Activated naive CD8-positive, alpha-beta T cell treated with anti-CD3 and anti-CD28 coated beads, Interleukin-2, amount 50 U/mL, for 24 hours (primary cell): ENCODE measurements at regions not wholly inside any gene's neighbourhood (a gene's known extent, or its start where the extent isn't known, plus 50 kb on each side); places are given as distances from the start of the nearest gene placed in this dataset.
"Not testable (repeated sequence)": the region's sequence is repeated elsewhere in the genome, so short reads cannot be mapped to it uniquely, and the experiment has no call there.

Source experiments
- ATAC-seq: fragments of 150-1000 bp; cut with Tn5 transposase; one replicate; pipeline ENCODE4 v1.10.0; 2021
- DNase-seq: peaks from one replicate; pipeline ENCODE4 v3.0.0; 2021
- H3K27ac Mint-ChIP-seq: one replicate; pipeline ENCODE4 v1.8.0; 2021; ENCODE audit warnings: mild to moderate bottlenecking, mixed read lengths
- H3K27me3 Mint-ChIP-seq: one replicate; pipeline ENCODE4 v1.8.0; 2021; ENCODE audit warnings: mixed read lengths
- H3K36me3 Mint-ChIP-seq: one replicate; pipeline ENCODE4 v1.8.0; 2021; ENCODE audit warnings: low read depth, mixed read lengths
- H3K4me1 Mint-ChIP-seq: one replicate; pipeline ENCODE4 v1.8.0; 2021; ENCODE audit warnings: mixed read lengths
- H3K4me3 Mint-ChIP-seq: one replicate; pipeline ENCODE4 v1.8.0; 2021; ENCODE audit warnings: mild to moderate bottlenecking, moderate library complexity, mixed read lengths
- H3K9me3 Mint-ChIP-seq: one replicate; pipeline ENCODE4 v1.8.0; 2021; ENCODE audit warnings: mixed read lengths

GRCh38 chr19:34067861-34068271 lies 104.4 kb upstream of the LSM14A start:
- H3K27me3 Mint-ChIP-seq = peaks cover 23% of the 10 kb centered on the region
- no peak overlapping the region for H3K27ac Mint-ChIP-seq
- H3K36me3 Mint-ChIP-seq = no peaks in the 10 kb centered on the region
- DNase-seq (no peak), ATAC-seq (no peak)
- H3K4me1 Mint-ChIP-seq = no peaks in the 10 kb centered on the region
- H3K4me3 Mint-ChIP-seq = no peak overlapping the region
- H3K9me3 Mint-ChIP-seq = no peaks in the 10 kb centered on the region

DNA sequence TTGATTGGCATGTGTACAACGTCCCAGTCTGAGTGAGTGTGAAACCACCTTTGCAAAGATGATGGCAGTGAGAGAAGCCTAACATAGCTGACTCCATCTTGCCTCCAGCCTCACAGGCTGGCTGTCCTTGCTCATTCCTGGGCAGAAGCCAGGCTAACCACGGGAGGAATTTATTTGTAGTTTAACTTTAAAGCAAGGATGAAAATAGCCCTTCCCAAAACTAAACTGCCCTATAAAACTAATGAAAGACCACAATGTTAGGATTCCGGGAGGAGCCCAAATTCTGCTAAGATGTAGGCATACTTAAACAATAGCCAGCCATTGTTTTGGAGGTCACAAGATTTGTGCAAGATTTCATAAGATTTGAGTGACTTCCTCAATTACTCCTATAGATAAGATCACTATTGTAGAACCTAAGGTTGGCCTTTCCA lies 96.6 kb upstream of the LSM14A start:
- H3K4me3 Mint-ChIP-seq = no peak overlapping the region
- no peaks in the 10 kb centered on the region for H3K9me3 Mint-ChIP-seq
- no peaks in the 10 kb centered on the region for H3K36me3 Mint-ChIP-seq
- no peak overlapping the region for H3K27ac Mint-ChIP-seq
- no peak for ATAC-seq
- H3K27me3 Mint-ChIP-seq = peaks cover 19% of the 10 kb centered on the region
- no peak for DNase-seq
- H3K4me1 Mint-ChIP-seq = no peaks in the 10 kb centered on the region

- H3K36me3 Mint-ChIP-seq = no peaks in the 10 kb centered on the region
- no peak for ATAC-seq
- no peak for DNase-seq
- H3K4me3 Mint-ChIP-seq = no peak overlapping the region
- H3K27me3 Mint-ChIP-seq = peaks cover 16% of the 10 kb centered on the region
- H3K4me1 Mint-ChIP-seq = no peaks in the 10 kb centered on the region
- no peaks in the 10 kb centered on the region for H3K9me3 Mint-ChIP-seq
- H3K27ac Mint-ChIP-seq = no peak overlapping the region
Observed at GRCh38 chr19:34082289-34083077, 89.8 kb upstream of the LSM14A start.

DNA sequence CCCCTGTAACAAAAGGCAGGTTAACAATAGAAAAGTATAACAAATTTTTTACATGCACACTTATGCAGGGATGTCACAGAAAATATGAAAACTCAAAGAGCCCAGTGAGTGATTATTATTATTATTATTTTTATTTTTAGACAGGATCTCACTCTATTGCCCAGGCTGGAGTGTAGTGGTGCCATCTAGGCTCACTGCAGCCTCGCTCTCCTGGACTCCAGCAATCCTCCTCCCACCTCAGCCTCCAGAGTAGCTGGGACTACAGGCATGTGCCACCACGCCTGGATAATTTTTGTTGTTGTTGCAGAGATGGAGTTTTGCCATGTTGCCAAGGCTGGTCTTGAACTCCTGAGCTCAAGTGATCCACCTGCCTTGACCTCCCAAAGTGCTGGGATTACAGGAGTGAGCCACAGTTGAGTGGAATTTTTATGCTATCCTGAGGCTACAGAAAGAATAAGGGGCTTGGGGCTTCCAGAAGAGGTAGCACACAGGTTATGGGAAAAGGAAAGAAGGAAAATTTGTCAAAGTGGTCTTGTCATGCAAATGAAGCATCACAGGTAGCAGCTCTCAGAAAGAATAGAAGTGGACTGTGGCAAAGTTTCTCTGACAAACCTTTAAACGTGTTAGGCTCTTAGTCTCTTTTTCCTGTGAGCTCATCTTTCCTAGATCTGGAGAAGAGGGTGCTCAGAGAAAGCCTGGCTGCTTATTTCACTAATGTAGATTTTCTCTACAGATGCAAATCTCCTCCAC lies 87.7 kb upstream of the LSM14A start:
- H3K9me3 Mint-ChIP-seq = no peaks in the 10 kb centered on the region
- no peaks in the 10 kb centered on the region for H3K36me3 Mint-ChIP-seq
- peaks cover 15% of the 10 kb centered on the region for H3K27me3 Mint-ChIP-seq
- no peak overlapping the region for H3K4me3 Mint-ChIP-seq
- no peak for ATAC-seq
- H3K27ac Mint-ChIP-seq = no peak overlapping the region
- no peak for DNase-seq
- H3K4me1 Mint-ChIP-seq = no peaks in the 10 kb centered on the region

GRCh38 chr19:34085336-34085735 lies 87.0 kb upstream of the LSM14A start:
- ATAC-seq = no peak
- no peak for DNase-seq
- Mint-ChIP-seq H3K4me1 (no peaks in the 10 kb centered on the region), H3K4me3 (no peak overlapping the region), H3K36me3 (no peaks in the 10 kb centered on the region), H3K27me3 (peaks cover 15% of the 10 kb centered on the region), H3K27ac (no peak overlapping the region), H3K9me3 (no peaks in the 10 kb centered on the region)

GRCh38 chr19:34088292-34088691 lies 84.0 kb upstream of the LSM14A start:
- Mint-ChIP-seq H3K9me3 (no peaks in the 10 kb centered on the region), H3K36me3 (no peaks in the 10 kb centered on the region), H3K4me3 (no peak overlapping the region), H3K27ac (no peak overlapping the region), H3K27me3 (peaks cover 9% of the 10 kb centered on the region), H3K4me1 (no peaks in the 10 kb centered on the region)
- no peak for DNase-seq
- no peak for ATAC-seq

GRCh38 chr19:34089566-34089965 lies 82.7 kb upstream of the LSM14A start:
- DNase-seq (no peak), ATAC-seq (no peak)
- no peak overlapping the region for H3K4me3 Mint-ChIP-seq
- H3K27ac Mint-ChIP-seq = no peak overlapping the region
- H3K9me3 Mint-ChIP-seq = no peaks in the 10 kb centered on the region
- peaks cover 9% of the 10 kb centered on the region for H3K27me3 Mint-ChIP-seq
- no peaks in the 10 kb centered on the region for H3K36me3 Mint-ChIP-seq
- no peaks in the 10 kb centered on the region for H3K4me1 Mint-ChIP-seq

- ATAC-seq (no peak), DNase-seq (no peak)
- H3K4me1 Mint-ChIP-seq = no peaks in the 10 kb centered on the region
- H3K27ac Mint-ChIP-seq = no peak overlapping the region
- no peaks in the 10 kb centered on the region for H3K9me3 Mint-ChIP-seq
- peaks cover 21% of the 10 kb centered on the region for H3K27me3 Mint-ChIP-seq
- no peaks in the 10 kb centered on the region for H3K36me3 Mint-ChIP-seq
- H3K4me3 Mint-ChIP-seq = no peak overlapping the region
Observed at GRCh38 chr19:34094960-34095359, 77.3 kb upstream of the LSM14A start.

DNA sequence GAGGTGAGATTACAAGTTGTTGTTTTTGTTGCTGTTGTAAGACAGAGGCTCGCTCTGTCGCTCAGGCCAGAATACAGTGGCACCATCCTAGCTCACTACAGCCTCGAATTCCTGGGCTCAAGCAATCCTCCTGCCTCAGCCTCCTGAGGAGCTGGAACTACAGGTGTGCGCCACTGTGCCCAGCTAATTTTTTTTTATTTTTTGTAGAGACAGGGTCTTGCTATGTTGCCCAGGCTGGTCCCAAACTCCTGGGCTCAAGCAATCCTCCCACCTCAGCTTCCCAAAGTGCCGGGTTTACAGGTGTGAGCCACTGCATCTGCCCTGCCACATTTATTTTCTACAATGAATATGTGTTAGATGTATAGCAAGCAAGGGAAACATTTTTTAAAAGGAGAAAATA lies 76.9 kb upstream of the LSM14A start:
- H3K9me3 Mint-ChIP-seq, H3K27ac Mint-ChIP-seq, ATAC-seq, H3K4me3 Mint-ChIP-seq, H3K4me1 Mint-ChIP-seq, H3K36me3 Mint-ChIP-seq, DNase-seq: not testable (repeated sequence)
- peaks cover 22% of the 10 kb centered on the region for H3K27me3 Mint-ChIP-seq

- Mint-ChIP-seq H3K4me3 (no peak overlapping the region), H3K27ac (no peak overlapping the region), H3K27me3 (peaks cover 16% of the 10 kb centered on the region), H3K9me3 (no peaks in the 10 kb centered on the region), H3K36me3 (no peaks in the 10 kb centered on the region), H3K4me1 (no peaks in the 10 kb centered on the region)
- DNase-seq = no peak
- no peak for ATAC-seq
Observed at GRCh38 chr19:34096020-34096915, 76.0 kb upstream of the LSM14A start.

GRCh38 chr19:34104096-34104495 lies 68.2 kb upstream of the LSM14A start:
- Mint-ChIP-seq H3K4me3 (no peak overlapping the region), H3K27me3 (peaks cover 10% of the 10 kb centered on the region), H3K4me1 (no peaks in the 10 kb centered on the region), H3K36me3 (no peaks in the 10 kb centered on the region), H3K9me3 (no peaks in the 10 kb centered on the region), H3K27ac (no peak overlapping the region)
- no peak for ATAC-seq
- no peak for DNase-seq

DNA sequence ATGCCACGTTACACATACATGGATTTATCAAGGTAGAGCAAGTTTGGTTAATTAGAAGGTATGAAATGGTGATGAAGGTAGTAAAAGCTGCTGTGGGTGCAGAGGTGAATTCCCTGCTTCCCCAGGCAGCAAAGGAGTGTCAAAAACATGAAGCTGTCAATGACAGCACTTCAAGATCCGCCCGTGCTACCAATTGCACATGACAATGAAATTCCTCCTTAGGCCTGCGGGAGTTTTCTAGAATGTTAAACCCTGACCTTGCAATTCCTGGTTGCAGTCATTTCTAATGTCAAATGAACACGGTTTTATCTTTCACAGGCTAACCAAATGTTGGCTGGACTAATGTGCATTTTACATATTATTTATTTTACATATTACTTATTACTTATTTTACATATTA lies 67.7 kb upstream of the LSM14A start:
- H3K36me3 Mint-ChIP-seq = no peaks in the 10 kb centered on the region
- no peak overlapping the region for H3K4me3 Mint-ChIP-seq
- no peaks in the 10 kb centered on the region for H3K4me1 Mint-ChIP-seq
- H3K9me3 Mint-ChIP-seq = no peaks in the 10 kb centered on the region
- H3K27ac Mint-ChIP-seq = no peak overlapping the region
- ATAC-seq = no peak
- H3K27me3 Mint-ChIP-seq = peaks cover 10% of the 10 kb centered on the region
- DNase-seq = no peak

- Mint-ChIP-seq H3K9me3 (no peaks in the 10 kb centered on the region), H3K27me3 (peaks cover 11% of the 10 kb centered on the region), H3K4me1 (no peaks in the 10 kb centered on the region), H3K4me3 (no peak overlapping the region), H3K36me3 (no peaks in the 10 kb centered on the region), H3K27ac (no peak overlapping the region)
- DNase-seq = no peak
- ATAC-seq = no peak
Observed at GRCh38 chr19:34109596-34109995, 62.7 kb upstream of the LSM14A start.

DNA sequence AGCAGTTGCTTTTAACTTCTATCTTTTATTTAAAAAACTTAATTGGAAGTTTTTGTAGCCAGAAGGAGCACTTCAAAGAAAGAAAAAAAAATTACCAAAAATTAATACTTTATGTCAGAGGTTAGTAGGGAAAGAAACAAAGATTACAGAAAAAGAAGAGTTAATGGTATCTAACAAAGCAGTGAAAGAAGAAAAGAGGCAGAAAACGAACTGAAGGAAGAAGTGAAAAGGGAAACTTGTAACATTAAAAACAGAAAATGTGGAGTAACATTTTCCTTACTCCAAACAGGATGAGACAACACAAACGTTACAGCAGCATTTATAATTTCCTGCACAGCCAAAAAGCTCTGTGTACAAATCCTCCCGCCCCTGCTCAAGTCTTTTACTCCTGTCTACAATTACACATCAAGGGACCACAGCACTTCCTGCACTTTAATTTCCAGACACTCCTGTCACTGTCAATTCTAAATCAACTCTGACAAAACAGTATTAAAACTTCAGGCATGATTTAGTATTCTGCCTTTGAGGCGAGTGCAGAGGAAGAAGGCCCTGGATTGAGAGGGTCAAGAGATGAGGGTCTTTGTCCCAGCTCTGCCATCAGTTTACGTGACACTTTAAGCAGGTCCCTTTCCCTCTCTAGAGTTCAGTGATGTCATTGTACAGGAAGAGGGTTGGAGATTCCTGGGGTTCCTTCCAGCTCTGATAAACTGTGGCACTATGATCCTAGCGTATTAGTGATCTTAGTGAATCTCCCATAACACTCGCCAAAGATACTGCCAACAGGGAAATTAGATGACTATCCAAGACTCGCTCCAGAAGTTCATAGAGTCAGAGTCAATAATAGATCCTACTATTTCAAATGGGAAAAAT lies 53.2 kb upstream of the LSM14A start:
- DNase-seq (no peak), ATAC-seq (peak; percentile 43)
- Mint-ChIP-seq H3K36me3 (no peaks in the 10 kb centered on the region), H3K4me1 (peaks cover 13% of the 10 kb centered on the region), H3K9me3 (no peaks in the 10 kb centered on the region), H3K27ac (peak overlapping the region; percentile 46), H3K27me3 (no peaks in the 10 kb centered on the region), H3K4me3 (no peak overlapping the region)
